ENCODE measurements at regions not wholly inside any gene's neighbourhood (a gene's known extent, or its start where the extent isn't known, plus 50 kb on each side); places are given as distances from the start of the nearest gene placed in this dataset.

GRCh38 chr2:189386741-189387140 is 54.5 kb upstream of the WDR75 start:
- no peaks in the 10 kb centered on the region for H3K36me3 ChIP-seq (ENCODE audit: low read depth)
- no peak overlapping the region for H2AFZ ChIP-seq
- H3F3A ChIP-seq (ENCODE audit: insufficient read depth, low read depth), result no peaks in the 10 kb centered on the region
- H4K20me1 ChIP-seq (ENCODE audit: insufficient read depth), result no peaks in the 10 kb centered on the region
- POLR2A ChIA-PET (ENCODE audit: unreplicated experiment), result no interaction called here
- TF ChIP-seq EZH2 (IDR thresholded peaks at IDR 0.05; ENCODE audit: low read depth) (no peak), CTCF (conservative IDR thresholded peaks at IDR 0.05) (no peak)
- no peak overlapping the region for H3K4me3 ChIP-seq
- DNase-seq, result no peak
- no peaks in the 10 kb centered on the region for H3K79me2 ChIP-seq (ENCODE audit: low read depth)
- no peak overlapping the region for H3K27ac ChIP-seq
- H3K9me2 ChIP-seq (ENCODE audit: insufficient read depth), result no peaks in the 10 kb centered on the region
- H3K4me2 ChIP-seq, result no peak overlapping the region
- CTCF ChIA-PET, result no interaction called here
- H3K27me3 ChIP-seq (ENCODE audit: insufficient read depth, low read depth), result no peaks in the 10 kb centered on the region
- 0 out of 2 replicates have a peak, but pooled peaks cover 4% of the 10 kb centered on the region for H3K9me3 ChIP-seq (ENCODE audit: insufficient read depth, low read depth)
- intact Hi-C loops (cut with micrococcal nuclease; ENCODE audit: unreplicated experiment), result no loop called here
- no TSS peak for BruUV-seq (replicated peaks)
- no peaks in the 10 kb centered on the region for H3K4me1 ChIP-seq (replicated peaks; ENCODE audit: insufficient read depth)

GRCh38 chr2:189391201-189391600 is 50.1 kb upstream of the WDR75 start:
- no peaks in the 10 kb centered on the region for H3K79me2 ChIP-seq (ENCODE audit: low read depth)
- no peak overlapping the region for H3K27ac ChIP-seq
- intact Hi-C loops (cut with micrococcal nuclease; ENCODE audit: unreplicated experiment), result no loop called here
- no peaks in the 10 kb centered on the region for H3K27me3 ChIP-seq (ENCODE audit: insufficient read depth, low read depth)
- no peaks in the 10 kb centered on the region for H3K9me2 ChIP-seq (ENCODE audit: insufficient read depth)
- H3K36me3 ChIP-seq (ENCODE audit: low read depth), result no peaks in the 10 kb centered on the region
- H3K9me3 ChIP-seq (ENCODE audit: insufficient read depth, low read depth), result 0 out of 2 replicates have a peak, but pooled peaks cover 4% of the 10 kb centered on the region
- H4K20me1 ChIP-seq (ENCODE audit: insufficient read depth), result no peaks in the 10 kb centered on the region
- no peak overlapping the region for H3K4me3 ChIP-seq
- H3F3A ChIP-seq (ENCODE audit: insufficient read depth, low read depth), result peaks cover 5% of the 10 kb centered on the region; the same call in 1 of the 2 replicates
- no peak for TF ChIP-seq CTCF (conservative IDR thresholded peaks at IDR 0.05)
- no peak for TF ChIP-seq EZH2 (IDR thresholded peaks at IDR 0.05; ENCODE audit: low read depth)
- H3K4me2 ChIP-seq, result no peak overlapping the region
- CTCF ChIA-PET, result no interaction called here
- H3K4me1 ChIP-seq (replicated peaks; ENCODE audit: insufficient read depth), result peaks cover 12% of the 10 kb centered on the region
- H2AFZ ChIP-seq, result no peak overlapping the region
- DNase-seq, result no peak
- no TSS peak for BruUV-seq (replicated peaks)
- POLR2A ChIA-PET (ENCODE audit: unreplicated experiment), result no interaction called here

Measured in PC-9 (cell line).